ENCODE measurements at regions not wholly inside any gene's neighbourhood (a gene's known extent, or its start where the extent isn't known, plus 50 kb on each side); places are given as distances from the start of the nearest gene placed in this dataset.

- DNase-seq (ENCODE audit: low spot score) = no peak
- TF ChIP-seq CTCF (IDR thresholded peaks at IDR 0.05; ENCODE audit: extremely low read depth, missing control alignments) = no peak
Observed at GRCh38 chr16:66066404-66066803, 300.1 kb upstream of the CDH5 start.

DNA sequence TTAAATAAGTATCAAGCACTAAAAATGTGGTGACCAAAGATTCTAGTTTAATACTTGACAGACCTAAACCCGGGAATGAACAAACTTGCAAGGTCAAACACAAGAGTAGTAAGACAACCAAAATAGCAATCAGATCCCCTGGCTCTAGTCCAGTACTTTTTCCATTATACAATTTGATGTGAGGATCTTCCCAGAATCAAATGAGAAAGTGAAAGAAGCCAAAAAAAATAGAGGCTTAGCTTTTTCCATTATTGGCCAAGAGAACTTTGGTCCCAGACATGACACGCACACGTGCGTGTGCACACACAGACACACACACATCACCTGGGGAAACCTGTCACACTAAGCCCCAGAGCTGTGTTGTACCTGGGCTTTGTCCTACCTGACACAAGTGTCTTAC lies 300.6 kb upstream of the CDH5 start:
- no peak for DNase-seq (ENCODE audit: low spot score)
- no peak for TF ChIP-seq CTCF (IDR thresholded peaks at IDR 0.05; ENCODE audit: extremely low read depth, missing control alignments)

GRCh38 chr16:66064801-66065530 lies 301.5 kb upstream of the CDH5 start:
- no peak for TF ChIP-seq CTCF (IDR thresholded peaks at IDR 0.05; ENCODE audit: extremely low read depth, missing control alignments)
- no peak for DNase-seq (ENCODE audit: low spot score)

DNA sequence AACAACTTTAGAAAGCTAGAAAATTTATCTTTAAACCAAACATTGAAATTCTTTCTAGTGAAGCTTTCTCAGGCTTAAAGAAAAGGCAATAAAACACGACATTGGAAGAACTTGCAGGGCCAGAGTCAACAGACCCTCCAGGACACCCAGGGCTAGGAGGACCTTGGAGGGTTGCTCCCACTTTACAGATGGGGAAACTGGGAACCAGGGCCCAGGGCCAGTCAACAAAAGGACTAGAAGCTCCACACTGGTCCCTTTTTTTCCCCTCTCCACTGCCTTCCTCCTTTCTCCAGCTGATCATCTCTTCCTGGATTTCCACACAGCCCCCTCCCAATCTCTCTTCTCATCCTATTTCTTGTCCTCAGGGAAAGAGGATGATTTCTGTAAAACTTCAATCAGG lies 307.7 kb upstream of the CDH5 start:
- DNase-seq (ENCODE audit: low spot score) = no peak
- TF ChIP-seq CTCF (IDR thresholded peaks at IDR 0.05; ENCODE audit: extremely low read depth, missing control alignments) = no peak

DNA sequence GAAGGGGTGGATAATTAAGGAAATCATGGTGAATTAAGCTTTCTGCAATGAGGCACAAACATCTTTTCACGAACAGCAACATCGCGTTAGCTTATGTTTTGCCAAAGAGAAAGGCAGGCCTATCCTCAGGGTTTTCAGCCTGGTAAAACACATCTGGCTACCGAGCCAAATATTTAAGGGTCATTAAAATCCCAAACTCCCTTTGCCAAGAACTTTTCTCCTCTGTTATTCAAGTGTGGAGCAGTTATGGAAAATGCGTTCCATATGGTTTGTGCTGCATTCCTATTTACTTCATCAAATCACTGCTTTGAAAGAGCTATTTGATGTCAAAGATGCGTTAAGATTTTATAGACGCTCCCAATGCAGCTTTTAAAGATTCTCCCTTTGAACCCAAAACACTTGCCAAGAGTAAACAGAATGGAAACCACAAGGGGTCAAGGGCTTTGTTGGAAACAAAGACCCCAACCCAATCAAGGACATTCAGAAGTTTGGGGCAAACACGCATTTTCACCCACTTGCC lies 308.3 kb upstream of the CDH5 start:
- no peak for TF ChIP-seq CTCF (IDR thresholded peaks at IDR 0.05; ENCODE audit: extremely low read depth, missing control alignments)
- DNase-seq (ENCODE audit: low spot score) = no peak

GRCh38 chr16:66057057-66057456 lies 309.4 kb upstream of the CDH5 start:
- DNase-seq (ENCODE audit: low spot score) = no peak
- no peak for TF ChIP-seq CTCF (IDR thresholded peaks at IDR 0.05; ENCODE audit: extremely low read depth, missing control alignments)

- TF ChIP-seq CTCF (IDR thresholded peaks at IDR 0.05; ENCODE audit: extremely low read depth, missing control alignments) = no peak
- no peak for DNase-seq (ENCODE audit: low spot score)
Observed at GRCh38 chr16:66054095-66054494, 312.4 kb upstream of the CDH5 start.
